ENCODE measurements at regions not wholly inside any gene's neighbourhood (a gene's known extent, or its start where the extent isn't known, plus 50 kb on each side); places are given as distances from the start of the nearest gene placed in this dataset.

DNA sequence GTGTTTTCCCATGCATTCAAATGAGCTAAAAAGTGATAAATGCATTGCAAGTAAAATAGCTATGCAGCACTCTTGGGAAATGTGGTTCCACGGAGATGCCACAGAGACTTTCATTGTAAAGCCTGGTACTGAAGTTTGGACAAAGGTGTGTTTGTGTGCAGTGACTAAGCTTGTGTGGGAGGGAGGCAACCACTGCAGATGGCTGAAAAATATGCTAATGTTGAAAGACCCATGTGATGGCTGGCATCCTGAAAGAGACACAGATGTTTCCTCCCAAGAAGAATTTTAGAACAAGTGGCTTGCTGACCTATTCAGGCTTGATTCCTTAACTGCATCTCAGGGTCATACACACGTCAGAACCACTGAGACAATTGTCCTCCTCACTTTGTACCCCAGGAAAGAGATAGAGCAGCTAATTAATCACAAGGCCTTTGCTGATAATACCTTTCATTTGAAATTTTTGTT lies 73.8 kb downstream of the FAM76B start (continued):
- TF ChIP-seq TCF4 (CRISPR knock-in tag; IDR thresholded peaks at IDR 0.05; ENCODE audit: borderline replicate concordance) = no peak
- TF ChIP-seq ZC3H10 (CRISPR knock-in tag; IDR thresholded peaks at IDR 0.05) = no peak
- TF ChIP-seq ZFP3 (CRISPR knock-in tag; IDR thresholded peaks at IDR 0.05) = no peak
- TF ChIP-seq CSRNP3 (CRISPR knock-in tag; IDR thresholded peaks at IDR 0.05) = no peak
- TF ChIP-seq, protein P1, sequence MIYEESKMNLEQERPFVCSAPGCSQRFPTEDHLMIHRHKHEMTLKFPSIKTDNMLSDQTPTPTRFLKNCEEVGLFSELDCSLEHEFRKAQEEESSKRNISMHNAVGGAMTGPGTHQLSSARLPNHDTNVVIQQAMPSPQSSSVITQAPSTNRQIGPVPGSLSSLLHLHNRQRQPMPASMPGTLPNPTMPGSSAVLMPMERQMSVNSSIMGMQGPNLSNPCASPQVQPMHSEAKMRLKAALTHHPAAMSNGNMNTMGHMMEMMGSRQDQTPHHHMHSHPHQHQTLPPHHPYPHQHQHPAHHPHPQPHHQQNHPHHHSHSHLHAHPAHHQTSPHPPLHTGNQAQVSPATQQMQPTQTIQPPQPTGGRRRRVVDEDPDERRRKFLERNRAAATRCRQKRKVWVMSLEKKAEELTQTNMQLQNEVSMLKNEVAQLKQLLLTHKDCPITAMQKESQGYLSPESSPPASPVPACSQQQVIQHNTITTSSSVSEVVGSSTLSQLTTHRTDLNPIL (CRISPR knock-in tag; IDR thresholded peaks at IDR 0.05; ENCODE audit: low read depth) = no peak
- TF ChIP-seq SNAI2 (CRISPR knock-in tag; IDR thresholded peaks at IDR 0.05) = no peak
- TF ChIP-seq OSR1 (CRISPR knock-in tag; IDR thresholded peaks at IDR 0.05) = no peak

GRCh38 chr11:95714843-95715776 lies 74.5 kb downstream of the FAM76B start:
- TF ChIP-seq RARB (CRISPR knock-in tag; IDR thresholded peaks at IDR 0.05) = no peak
- no peak for TF ChIP-seq ZNF8 (CRISPR knock-in tag; IDR thresholded peaks at IDR 0.05)
- TF ChIP-seq, protein P2, sequence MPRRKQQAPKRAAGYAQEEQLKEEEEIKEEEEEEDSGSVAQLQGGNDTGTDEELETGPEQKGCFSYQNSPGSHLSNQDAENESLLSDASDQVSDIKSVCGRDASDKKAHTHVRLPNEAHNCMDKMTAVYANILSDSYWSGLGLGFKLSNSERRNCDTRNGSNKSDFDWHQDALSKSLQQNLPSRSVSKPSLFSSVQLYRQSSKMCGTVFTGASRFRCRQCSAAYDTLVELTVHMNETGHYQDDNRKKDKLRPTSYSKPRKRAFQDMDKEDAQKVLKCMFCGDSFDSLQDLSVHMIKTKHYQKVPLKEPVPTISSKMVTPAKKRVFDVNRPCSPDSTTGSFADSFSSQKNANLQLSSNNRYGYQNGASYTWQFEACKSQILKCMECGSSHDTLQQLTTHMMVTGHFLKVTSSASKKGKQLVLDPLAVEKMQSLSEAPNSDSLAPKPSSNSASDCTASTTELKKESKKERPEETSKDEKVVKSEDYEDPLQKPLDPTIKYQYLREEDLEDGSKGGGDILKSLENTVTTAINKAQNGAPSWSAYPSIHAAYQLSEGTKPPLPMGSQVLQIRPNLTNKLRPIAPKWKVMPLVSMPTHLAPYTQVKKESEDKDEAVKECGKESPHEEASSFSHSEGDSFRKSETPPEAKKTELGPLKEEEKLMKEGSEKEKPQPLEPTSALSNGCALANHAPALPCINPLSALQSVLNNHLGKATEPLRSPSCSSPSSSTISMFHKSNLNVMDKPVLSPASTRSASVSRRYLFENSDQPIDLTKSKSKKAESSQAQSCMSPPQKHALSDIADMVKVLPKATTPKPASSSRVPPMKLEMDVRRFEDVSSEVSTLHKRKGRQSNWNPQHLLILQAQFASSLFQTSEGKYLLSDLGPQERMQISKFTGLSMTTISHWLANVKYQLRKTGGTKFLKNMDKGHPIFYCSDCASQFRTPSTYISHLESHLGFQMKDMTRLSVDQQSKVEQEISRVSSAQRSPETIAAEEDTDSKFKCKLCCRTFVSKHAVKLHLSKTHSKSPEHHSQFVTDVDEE (CRISPR knock-in tag; IDR thresholded peaks at IDR 0.05) = no peak
- no peak for ATAC-seq

GRCh38 chr11:95713428-95713827 lies 76.2 kb downstream of the FAM76B start:
- no peak for TF ChIP-seq ZFP30 (CRISPR knock-in tag; IDR thresholded peaks at IDR 0.05)
- TF ChIP-seq PPARA (CRISPR knock-in tag; IDR thresholded peaks at IDR 0.05; ENCODE audit: borderline replicate concordance) = no peak
- no peak for TF ChIP-seq PATZ1 (CRISPR knock-in tag; IDR thresholded peaks at IDR 0.05; ENCODE audit: borderline replicate concordance)
- TF ChIP-seq ZNF70 (CRISPR knock-in tag; IDR thresholded peaks at IDR 0.05) = no peak
- TF ChIP-seq TCF4 (CRISPR knock-in tag; IDR thresholded peaks at IDR 0.05; ENCODE audit: borderline replicate concordance) = no peak
- TF ChIP-seq, protein P2 (CRISPR knock-in tag; IDR thresholded peaks at IDR 0.05) = no peak
- no peak for TF ChIP-seq ARNTL (CRISPR knock-in tag; IDR thresholded peaks at IDR 0.05; ENCODE audit: borderline replicate concordance, low read depth)
- TF ChIP-seq SNAI2 (CRISPR knock-in tag; IDR thresholded peaks at IDR 0.05) = no peak
- no peak for TF ChIP-seq CSRNP3 (CRISPR knock-in tag; IDR thresholded peaks at IDR 0.05)
- no peak for TF ChIP-seq ESRRG (CRISPR knock-in tag; IDR thresholded peaks at IDR 0.05)
- TF ChIP-seq ZNF565 (CRISPR knock-in tag; conservative IDR thresholded peaks at IDR 0.05; ENCODE audit: low read depth) = no peak
- TF ChIP-seq TOX (CRISPR knock-in tag; IDR thresholded peaks at IDR 0.05; ENCODE audit: borderline replicate concordance) = no peak
- no peak for TF ChIP-seq OSR1 (CRISPR knock-in tag; IDR thresholded peaks at IDR 0.05)
- no peak for ATAC-seq

Measured in SK-N-SH treated with all-trans-retinoic acid at 6 μM for 48 hours (cell line).